COLO668 (cell line): ENCODE measurements at regions not wholly inside any gene's neighbourhood (a gene's known extent, or its start where the extent isn't known, plus 50 kb on each side); places are given as distances from the start of the nearest gene placed in this dataset.

Experiments used
- DNase-seq: peaks from one replicate; lab custom pipeline; 2025; ENCODE audit not compliant: unreplicated experiment; lab: John Stamatoyannopoulos, UW

- no peak for DNase-seq
Observed at GRCh38 chr6:63371104-63371715, 51.4 kb upstream of the LGSN start.

- DNase-seq: no peak
Observed at GRCh38 chr6:63372951-63373533, 53.3 kb upstream of the LGSN start.

GRCh38 chr6:63389191-63389844, 69.5 kb upstream of the LGSN start:
- DNase-seq: no peak

GRCh38 chr6:63391203-63391970, 71.6 kb upstream of the LGSN start:
- no peak for DNase-seq

- no peak for DNase-seq
Observed at GRCh38 chr6:63392092-63392724, 72.4 kb upstream of the LGSN start.

- no peak for DNase-seq
Observed at GRCh38 chr6:63394656-63395308, 75.0 kb upstream of the LGSN start.

GRCh38 chr6:63395381-63395780, 75.6 kb upstream of the LGSN start:
- DNase-seq: no peak

GRCh38 chr6:63403725-63404124, 83.9 kb upstream of the LGSN start:
- DNase-seq: no peak

GRCh38 chr6:63410435-63411426, 90.9 kb upstream of the LGSN start:
- no peak for DNase-seq

- no peak for DNase-seq
Observed at GRCh38 chr6:63415286-63415685, 95.5 kb upstream of the LGSN start.

GRCh38 chr6:63418741-63419140, 99.0 kb upstream of the LGSN start:
- no peak for DNase-seq

- no peak for DNase-seq
Observed at GRCh38 chr6:63424636-63425035, 104.9 kb upstream of the LGSN start.

GRCh38 chr6:63425493-63425892, 105.7 kb upstream of the LGSN start:
- DNase-seq: no peak

- no peak for DNase-seq
Observed at GRCh38 chr6:63426844-63427243, 107.1 kb upstream of the LGSN start.

GRCh38 chr6:63427951-63428350, 108.2 kb upstream of the LGSN start:
- no peak for DNase-seq

GRCh38 chr6:63430985-63431519, 111.3 kb upstream of the LGSN start:
- no peak for DNase-seq

- DNase-seq: no peak
Observed at GRCh38 chr6:63434943-63435342, 115.2 kb upstream of the LGSN start.

- DNase-seq: no peak
Observed at GRCh38 chr6:63436356-63436755, 116.6 kb upstream of the LGSN start.

GRCh38 chr6:63437058-63437457, 117.3 kb upstream of the LGSN start:
- no peak for DNase-seq
